ENCODE measurements at regions not wholly inside any gene's neighbourhood (a gene's known extent, or its start where the extent isn't known, plus 50 kb on each side); places are given as distances from the start of the nearest gene placed in this dataset.

- DNase-seq, result no peak
These were observed 342.5 kb upstream of the ACTBL2 start for GRCh38 chr5:57825031-57825686.

- DNase-seq, result no peak
These were observed 342.0 kb upstream of the ACTBL2 start for GRCh38 chr5:57824623-57825022.

- DNase-seq, result no peak
These were observed 341.4 kb upstream of the ACTBL2 start for GRCh38 chr5:57824047-57824446.

GRCh38 chr5:57822651-57823050 is 340.0 kb upstream of the ACTBL2 start:
- no peak for DNase-seq

GRCh38 chr5:57818397-57818796 is 335.8 kb upstream of the ACTBL2 start:
- no peak for DNase-seq

- DNase-seq, result no peak
These were observed 335.3 kb upstream of the ACTBL2 start for GRCh38 chr5:57817924-57818323.

GRCh38 chr5:57817001-57817453 is 334.4 kb upstream of the ACTBL2 start:
- no peak for DNase-seq

- no peak for DNase-seq
These were observed 333.5 kb upstream of the ACTBL2 start for GRCh38 chr5:57816108-57816507.

- no peak for DNase-seq
These were observed 323.1 kb upstream of the ACTBL2 start for GRCh38 chr5:57805732-57806131.

GRCh38 chr5:57805170-57805569 is 322.6 kb upstream of the ACTBL2 start:
- DNase-seq, result no peak

- DNase-seq, result no peak
These were observed 321.9 kb upstream of the ACTBL2 start for GRCh38 chr5:57804505-57804904.

- no peak for DNase-seq
These were observed 321.4 kb upstream of the ACTBL2 start for GRCh38 chr5:57804007-57804444.

- no peak for DNase-seq
These were observed 319.5 kb upstream of the ACTBL2 start for GRCh38 chr5:57802131-57802530.

GRCh38 chr5:57795203-57795602 is 312.6 kb upstream of the ACTBL2 start:
- no peak for DNase-seq

- no peak for DNase-seq
These were observed 309.3 kb upstream of the ACTBL2 start for GRCh38 chr5:57791875-57792274.

- DNase-seq, result no peak
These were observed 303.3 kb upstream of the ACTBL2 start for GRCh38 chr5:57785946-57786345.

GRCh38 chr5:57784121-57784520 is 301.5 kb upstream of the ACTBL2 start:
- DNase-seq, result no peak

- DNase-seq, result no peak
These were observed 301.1 kb upstream of the ACTBL2 start for GRCh38 chr5:57783693-57784092.

GRCh38 chr5:57780961-57781325 is 298.3 kb upstream of the ACTBL2 start:
- no peak for DNase-seq

GRCh38 chr5:57780306-57780960 is 297.8 kb upstream of the ACTBL2 start:
- DNase-seq, result no peak

- DNase-seq, result no peak
These were observed 297.0 kb upstream of the ACTBL2 start for GRCh38 chr5:57779383-57780223.

- DNase-seq, result no peak
These were observed 296.0 kb upstream of the ACTBL2 start for GRCh38 chr5:57778501-57779091.

GRCh38 chr5:57777174-57777581 is 294.6 kb upstream of the ACTBL2 start:
- DNase-seq, result no peak
